ENCODE measurements at regions not wholly inside any gene's neighbourhood (a gene's known extent, or its start where the extent isn't known, plus 50 kb on each side); places are given as distances from the start of the nearest gene placed in this dataset.

DNA sequence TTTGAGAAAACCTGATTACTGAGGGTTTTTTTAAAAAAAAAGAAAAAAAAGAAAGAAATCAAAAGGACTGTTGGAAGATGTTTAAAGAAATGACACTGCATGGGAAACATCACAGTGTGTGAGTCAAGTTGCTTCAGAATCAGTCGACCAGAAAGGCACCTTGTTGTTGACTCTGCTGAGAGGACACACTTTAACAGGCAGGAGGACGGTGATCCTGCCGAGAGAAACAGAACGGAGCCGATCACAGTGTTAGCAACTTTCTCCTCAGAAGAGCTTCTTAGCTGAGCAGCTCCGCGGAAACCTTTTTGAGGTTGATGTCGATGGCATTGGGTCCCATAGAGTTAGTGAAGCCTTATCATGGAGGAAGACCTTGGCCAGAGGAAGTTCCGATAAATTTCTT is 538.7 kb downstream of the RBFOX1 start (continued):
- TF ChIP-seq, protein P1, sequence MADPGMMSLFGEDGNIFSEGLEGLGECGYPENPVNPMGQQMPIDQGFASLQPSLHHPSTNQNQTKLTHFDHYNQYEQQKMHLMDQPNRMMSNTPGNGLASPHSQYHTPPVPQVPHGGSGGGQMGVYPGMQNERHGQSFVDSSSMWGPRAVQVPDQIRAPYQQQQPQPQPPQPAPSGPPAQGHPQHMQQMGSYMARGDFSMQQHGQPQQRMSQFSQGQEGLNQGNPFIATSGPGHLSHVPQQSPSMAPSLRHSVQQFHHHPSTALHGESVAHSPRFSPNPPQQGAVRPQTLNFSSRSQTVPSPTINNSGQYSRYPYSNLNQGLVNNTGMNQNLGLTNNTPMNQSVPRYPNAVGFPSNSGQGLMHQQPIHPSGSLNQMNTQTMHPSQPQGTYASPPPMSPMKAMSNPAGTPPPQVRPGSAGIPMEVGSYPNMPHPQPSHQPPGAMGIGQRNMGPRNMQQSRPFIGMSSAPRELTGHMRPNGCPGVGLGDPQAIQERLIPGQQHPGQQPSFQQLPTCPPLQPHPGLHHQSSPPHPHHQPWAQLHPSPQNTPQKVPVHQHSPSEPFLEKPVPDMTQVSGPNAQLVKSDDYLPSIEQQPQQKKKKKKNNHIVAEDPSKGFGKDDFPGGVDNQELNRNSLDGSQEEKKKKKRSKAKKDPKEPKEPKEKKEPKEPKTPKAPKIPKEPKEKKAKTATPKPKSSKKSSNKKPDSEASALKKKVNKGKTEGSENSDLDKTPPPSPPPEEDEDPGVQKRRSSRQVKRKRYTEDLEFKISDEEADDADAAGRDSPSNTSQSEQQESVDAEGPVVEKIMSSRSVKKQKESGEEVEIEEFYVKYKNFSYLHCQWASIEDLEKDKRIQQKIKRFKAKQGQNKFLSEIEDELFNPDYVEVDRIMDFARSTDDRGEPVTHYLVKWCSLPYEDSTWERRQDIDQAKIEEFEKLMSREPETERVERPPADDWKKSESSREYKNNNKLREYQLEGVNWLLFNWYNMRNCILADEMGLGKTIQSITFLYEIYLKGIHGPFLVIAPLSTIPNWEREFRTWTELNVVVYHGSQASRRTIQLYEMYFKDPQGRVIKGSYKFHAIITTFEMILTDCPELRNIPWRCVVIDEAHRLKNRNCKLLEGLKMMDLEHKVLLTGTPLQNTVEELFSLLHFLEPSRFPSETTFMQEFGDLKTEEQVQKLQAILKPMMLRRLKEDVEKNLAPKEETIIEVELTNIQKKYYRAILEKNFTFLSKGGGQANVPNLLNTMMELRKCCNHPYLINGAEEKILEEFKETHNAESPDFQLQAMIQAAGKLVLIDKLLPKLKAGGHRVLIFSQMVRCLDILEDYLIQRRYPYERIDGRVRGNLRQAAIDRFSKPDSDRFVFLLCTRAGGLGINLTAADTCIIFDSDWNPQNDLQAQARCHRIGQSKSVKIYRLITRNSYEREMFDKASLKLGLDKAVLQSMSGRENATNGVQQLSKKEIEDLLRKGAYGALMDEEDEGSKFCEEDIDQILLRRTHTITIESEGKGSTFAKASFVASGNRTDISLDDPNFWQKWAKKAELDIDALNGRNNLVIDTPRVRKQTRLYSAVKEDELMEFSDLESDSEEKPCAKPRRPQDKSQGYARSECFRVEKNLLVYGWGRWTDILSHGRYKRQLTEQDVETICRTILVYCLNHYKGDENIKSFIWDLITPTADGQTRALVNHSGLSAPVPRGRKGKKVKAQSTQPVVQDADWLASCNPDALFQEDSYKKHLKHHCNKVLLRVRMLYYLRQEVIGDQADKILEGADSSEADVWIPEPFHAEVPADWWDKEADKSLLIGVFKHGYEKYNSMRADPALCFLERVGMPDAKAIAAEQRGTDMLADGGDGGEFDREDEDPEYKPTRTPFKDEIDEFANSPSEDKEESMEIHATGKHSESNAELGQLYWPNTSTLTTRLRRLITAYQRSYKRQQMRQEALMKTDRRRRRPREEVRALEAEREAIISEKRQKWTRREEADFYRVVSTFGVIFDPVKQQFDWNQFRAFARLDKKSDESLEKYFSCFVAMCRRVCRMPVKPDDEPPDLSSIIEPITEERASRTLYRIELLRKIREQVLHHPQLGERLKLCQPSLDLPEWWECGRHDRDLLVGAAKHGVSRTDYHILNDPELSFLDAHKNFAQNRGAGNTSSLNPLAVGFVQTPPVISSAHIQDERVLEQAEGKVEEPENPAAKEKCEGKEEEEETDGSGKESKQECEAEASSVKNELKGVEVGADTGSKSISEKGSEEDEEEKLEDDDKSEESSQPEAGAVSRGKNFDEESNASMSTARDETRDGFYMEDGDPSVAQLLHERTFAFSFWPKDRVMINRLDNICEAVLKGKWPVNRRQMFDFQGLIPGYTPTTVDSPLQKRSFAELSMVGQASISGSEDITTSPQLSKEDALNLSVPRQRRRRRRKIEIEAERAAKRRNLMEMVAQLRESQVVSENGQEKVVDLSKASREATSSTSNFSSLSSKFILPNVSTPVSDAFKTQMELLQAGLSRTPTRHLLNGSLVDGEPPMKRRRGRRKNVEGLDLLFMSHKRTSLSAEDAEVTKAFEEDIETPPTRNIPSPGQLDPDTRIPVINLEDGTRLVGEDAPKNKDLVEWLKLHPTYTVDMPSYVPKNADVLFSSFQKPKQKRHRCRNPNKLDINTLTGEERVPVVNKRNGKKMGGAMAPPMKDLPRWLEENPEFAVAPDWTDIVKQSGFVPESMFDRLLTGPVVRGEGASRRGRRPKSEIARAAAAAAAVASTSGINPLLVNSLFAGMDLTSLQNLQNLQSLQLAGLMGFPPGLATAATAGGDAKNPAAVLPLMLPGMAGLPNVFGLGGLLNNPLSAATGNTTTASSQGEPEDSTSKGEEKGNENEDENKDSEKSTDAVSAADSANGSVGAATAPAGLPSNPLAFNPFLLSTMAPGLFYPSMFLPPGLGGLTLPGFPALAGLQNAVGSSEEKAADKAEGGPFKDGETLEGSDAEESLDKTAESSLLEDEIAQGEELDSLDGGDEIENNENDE (IDR thresholded peaks at IDR 0.05; ENCODE audit: insufficient replicate concordance, low read length) = no peak
- TF ChIP-seq CBX8 (IDR thresholded peaks at IDR 0.05; ENCODE audit: borderline replicate concordance, low read depth, low read length) = no peak
- no peak for TF ChIP-seq SP4 (IDR thresholded peaks at IDR 0.05; ENCODE audit: low read length)
- no peak for TF ChIP-seq CTBP2 (IDR thresholded peaks at IDR 0.05; ENCODE audit: borderline replicate concordance, insufficient read depth, insufficient read length, low read length)
- TF ChIP-seq SIN3A (conservative IDR thresholded peaks at IDR 0.05 in 1 of 2, IDR thresholded peaks at IDR 0.05 in 1 of 2; ENCODE audit: low read depth in 1 of 2, low read length in 2 of 2) = no peak
- TF ChIP-seq CHD2 (IDR thresholded peaks at IDR 0.05; ENCODE audit: low read length) = no peak
- no peak for TF ChIP-seq TBP (IDR thresholded peaks at IDR 0.05; ENCODE audit: low read depth, low read length)
- no peak for TF ChIP-seq KDM1A (IDR thresholded peaks at IDR 0.05; ENCODE audit: borderline replicate concordance, low read length)
- TF ChIP-seq, protein P2, sequence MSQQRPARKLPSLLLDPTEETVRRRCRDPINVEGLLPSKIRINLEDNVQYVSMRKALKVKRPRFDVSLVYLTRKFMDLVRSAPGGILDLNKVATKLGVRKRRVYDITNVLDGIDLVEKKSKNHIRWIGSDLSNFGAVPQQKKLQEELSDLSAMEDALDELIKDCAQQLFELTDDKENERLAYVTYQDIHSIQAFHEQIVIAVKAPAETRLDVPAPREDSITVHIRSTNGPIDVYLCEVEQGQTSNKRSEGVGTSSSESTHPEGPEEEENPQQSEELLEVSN (IDR thresholded peaks at IDR 0.05) = no peak
- TF ChIP-seq EZH2 (IDR thresholded peaks at IDR 0.05; ENCODE audit: low read depth, low read length, severe bottlenecking) = no peak
- no peak for TF ChIP-seq TCF12 (IDR thresholded peaks at IDR 0.05; ENCODE audit: low read depth, low read length)
- TF ChIP-seq SIRT6 (IDR thresholded peaks at IDR 0.05; ENCODE audit: low read length) = no peak
